ENCODE measurements at regions not wholly inside any gene's neighbourhood (a gene's known extent, or its start where the extent isn't known, plus 50 kb on each side); places are given as distances from the start of the nearest gene placed in this dataset.

- TF ChIP-seq CTCF (IDR thresholded peaks at IDR 0.05) (no peak), POLR2A (IDR thresholded peaks at IDR 0.05) (no peak)
Measured at GRCh38 chr1:87790756-87791155, 462.1 kb downstream of the LMO4 start.
